ENCODE measurements at regions not wholly inside any gene's neighbourhood (a gene's known extent, or its start where the extent isn't known, plus 50 kb on each side); places are given as distances from the start of the nearest gene placed in this dataset.

GRCh38 chr2:155841442-155841841 lies 491.1 kb downstream of the NR4A2 start:
- Histone ChIP-seq H2AFZ (ENCODE audit: low read depth, low read length) (no peak overlapping the region), H3K79me2 (ENCODE audit: control insufficient read depth, insufficient read depth, low read length) (no peaks in the 10 kb centered on the region), H3K9me3 (replicated peaks; ENCODE audit: control insufficient read depth, insufficient read depth, low read length) (no peaks in the 10 kb centered on the region), H3K36me3 (ENCODE audit: control insufficient read depth in 2 of 2, extremely low read depth in 1 of 2, insufficient read depth in 2 of 2, low read length in 2 of 2) (no peaks in the 10 kb centered on the region), H3K9ac (replicated peaks; ENCODE audit: extremely low read depth, insufficient read depth, low read length) (no peak overlapping the region), H3K27ac (ENCODE audit: insufficient read depth, low read depth, low read length) (no peak overlapping the region), H3K9me1 (replicated peaks; ENCODE audit: control insufficient read depth, extremely low read depth, insufficient read depth, low read length) (no peaks in the 10 kb centered on the region), H3K4me3 (replicated peaks in 1 of 3; ENCODE audit: insufficient read depth in 1 of 3, low read depth in 1 of 3, low read length in 3 of 3) (no peak overlapping the region), H3K4me1 (ENCODE audit: control insufficient read depth, extremely low read depth, insufficient read depth, low read length) (no peaks in the 10 kb centered on the region), H3K4me2 (ENCODE audit: insufficient read depth, low read length) (no peak overlapping the region), H3K27me3 (ENCODE audit: control insufficient read depth in 2 of 2, insufficient read depth in 2 of 2, low read length in 2 of 2) (no peaks in the 10 kb centered on the region), H4K20me1 (replicated peaks; ENCODE audit: control insufficient read depth, extremely low read depth, insufficient read depth, low read length) (no peaks in the 10 kb centered on the region)
- DNase-seq (ENCODE audit: low read depth, low spot score) (no peak), FAIRE-seq (no peak)
- TF ChIP-seq MYC (IDR thresholded peaks at IDR 0.05; ENCODE audit: low read depth, low read length): no peak
- ChIA-PET POLR2A (no interaction called here), CTCF (interaction anchor here (1.4 kb wide), 1 partner anchor 20 kb away, joined by 3 read pairs; no protein-coding TSS in a partner anchor)
- dilution Hi-C loops (cut with MboI; ENCODE audit: extremely low pct_ligation_motif_present, low sequenced_read_pairs): no loop called here
- no TSS peak for BruUV-seq (replicated peaks)
- intact Hi-C loops (cut with micrococcal nuclease): no loop called here

DNA sequence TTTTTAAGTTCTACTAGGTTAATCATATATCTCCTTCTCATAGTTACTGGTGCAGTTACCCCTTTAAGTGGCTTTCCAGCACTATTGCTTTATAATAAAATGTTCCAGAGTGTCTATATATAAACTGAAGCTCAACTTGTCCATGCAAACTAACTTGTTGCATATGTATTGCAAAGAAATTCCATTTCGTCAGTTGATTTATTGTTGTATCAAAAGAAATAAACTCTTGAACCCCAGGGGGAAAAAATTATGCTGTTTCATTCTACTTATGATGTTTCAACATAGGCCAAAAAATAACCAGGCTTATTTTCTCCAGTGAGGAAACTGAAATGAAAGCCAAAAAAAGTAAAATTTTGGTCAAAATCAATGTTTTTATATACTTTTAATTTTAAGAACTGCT lies 491.9 kb downstream of the NR4A2 start:
- Histone ChIP-seq H3K27ac (ENCODE audit: insufficient read depth, low read depth, low read length) (no peak overlapping the region), H3K9ac (replicated peaks; ENCODE audit: extremely low read depth, insufficient read depth, low read length) (no peak overlapping the region), H3K27me3 (ENCODE audit: control insufficient read depth in 2 of 2, insufficient read depth in 2 of 2, low read length in 2 of 2) (no peaks in the 10 kb centered on the region), H4K20me1 (replicated peaks; ENCODE audit: control insufficient read depth, extremely low read depth, insufficient read depth, low read length) (no peaks in the 10 kb centered on the region), H3K79me2 (ENCODE audit: control insufficient read depth, insufficient read depth, low read length) (no peaks in the 10 kb centered on the region), H3K4me1 (ENCODE audit: control insufficient read depth, extremely low read depth, insufficient read depth, low read length) (no peaks in the 10 kb centered on the region), H3K9me1 (replicated peaks; ENCODE audit: control insufficient read depth, extremely low read depth, insufficient read depth, low read length) (no peaks in the 10 kb centered on the region), H2AFZ (ENCODE audit: low read depth, low read length) (no peak overlapping the region), H3K9me3 (replicated peaks; ENCODE audit: control insufficient read depth, insufficient read depth, low read length) (no peaks in the 10 kb centered on the region), H3K36me3 (ENCODE audit: control insufficient read depth in 2 of 2, extremely low read depth in 1 of 2, insufficient read depth in 2 of 2, low read length in 2 of 2) (no peaks in the 10 kb centered on the region), H3K4me2 (ENCODE audit: insufficient read depth, low read length) (no peak overlapping the region), H3K4me3 (replicated peaks in 1 of 3; ENCODE audit: insufficient read depth in 1 of 3, low read depth in 1 of 3, low read length in 3 of 3) (no peak overlapping the region)
- POLR2A ChIA-PET: no interaction called here
- no peak for TF ChIP-seq GATA2 (IDR thresholded peaks at IDR 0.05; ENCODE audit: insufficient read depth, insufficient read length, low read depth, low read length)
- TF ChIP-seq MAX (IDR thresholded peaks at IDR 0.05; ENCODE audit: insufficient read depth, insufficient read length): no peak
- TF ChIP-seq JUN (IDR thresholded peaks at IDR 0.05; ENCODE audit: borderline replicate concordance, insufficient read depth, insufficient read length, low read depth): no peak
- no peak for TF ChIP-seq MYC (IDR thresholded peaks at IDR 0.05; ENCODE audit: low read depth, low read length)
- no peak for TF ChIP-seq EZH2 (IDR thresholded peaks at IDR 0.05; ENCODE audit: borderline replicate concordance, low read depth, low read length, severe bottlenecking)
- no peak for TF ChIP-seq FOS (IDR thresholded peaks at IDR 0.05; ENCODE audit: borderline replicate concordance, insufficient read depth, low read length)
- TF ChIP-seq POLR2AphosphoS5 (IDR thresholded peaks at IDR 0.05; ENCODE audit: insufficient read depth, low read depth, low read length): no peak
- TF ChIP-seq, protein P1, sequence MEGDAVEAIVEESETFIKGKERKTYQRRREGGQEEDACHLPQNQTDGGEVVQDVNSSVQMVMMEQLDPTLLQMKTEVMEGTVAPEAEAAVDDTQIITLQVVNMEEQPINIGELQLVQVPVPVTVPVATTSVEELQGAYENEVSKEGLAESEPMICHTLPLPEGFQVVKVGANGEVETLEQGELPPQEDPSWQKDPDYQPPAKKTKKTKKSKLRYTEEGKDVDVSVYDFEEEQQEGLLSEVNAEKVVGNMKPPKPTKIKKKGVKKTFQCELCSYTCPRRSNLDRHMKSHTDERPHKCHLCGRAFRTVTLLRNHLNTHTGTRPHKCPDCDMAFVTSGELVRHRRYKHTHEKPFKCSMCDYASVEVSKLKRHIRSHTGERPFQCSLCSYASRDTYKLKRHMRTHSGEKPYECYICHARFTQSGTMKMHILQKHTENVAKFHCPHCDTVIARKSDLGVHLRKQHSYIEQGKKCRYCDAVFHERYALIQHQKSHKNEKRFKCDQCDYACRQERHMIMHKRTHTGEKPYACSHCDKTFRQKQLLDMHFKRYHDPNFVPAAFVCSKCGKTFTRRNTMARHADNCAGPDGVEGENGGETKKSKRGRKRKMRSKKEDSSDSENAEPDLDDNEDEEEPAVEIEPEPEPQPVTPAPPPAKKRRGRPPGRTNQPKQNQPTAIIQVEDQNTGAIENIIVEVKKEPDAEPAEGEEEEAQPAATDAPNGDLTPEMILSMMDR (IDR thresholded peaks at IDR 0.05; ENCODE audit: extremely low read depth in 1 of 2, insufficient read depth in 1 of 2, low read depth in 1 of 2, low read length in 2 of 2): no peak
- no peak for TF ChIP-seq POLR2A (IDR thresholded peaks at IDR 0.05; ENCODE audit: low read depth, low read length)
- DNase-seq (ENCODE audit: low read depth, low spot score): no peak
- intact Hi-C loops (cut with micrococcal nuclease) (no loop called here), dilution Hi-C loops (cut with MboI; ENCODE audit: extremely low pct_ligation_motif_present, low sequenced_read_pairs) (no loop called here)
- no TSS peak for BruUV-seq (replicated peaks)
- CTCF ChIA-PET: interaction anchor here (1.4 kb wide), 1 partner anchor 19 kb away, joined by 3 read pairs; no protein-coding TSS in a partner anchor
- FAIRE-seq: no peak
